Hepatic stellate cell (primary cell): ENCODE measurements at regions not wholly inside any gene's neighbourhood (a gene's known extent, or its start where the extent isn't known, plus 50 kb on each side); places are given as distances from the start of the nearest gene placed in this dataset.
"Not testable (repeated sequence)": the region's sequence is repeated elsewhere in the genome, so short reads cannot be mapped to it uniquely, and the experiment has no call there.

Experiments
- DNase-seq: peaks from one replicate; pipeline ENCODE4 v3.0.0; 2011; ENCODE audit warnings: low spot score

DNA sequence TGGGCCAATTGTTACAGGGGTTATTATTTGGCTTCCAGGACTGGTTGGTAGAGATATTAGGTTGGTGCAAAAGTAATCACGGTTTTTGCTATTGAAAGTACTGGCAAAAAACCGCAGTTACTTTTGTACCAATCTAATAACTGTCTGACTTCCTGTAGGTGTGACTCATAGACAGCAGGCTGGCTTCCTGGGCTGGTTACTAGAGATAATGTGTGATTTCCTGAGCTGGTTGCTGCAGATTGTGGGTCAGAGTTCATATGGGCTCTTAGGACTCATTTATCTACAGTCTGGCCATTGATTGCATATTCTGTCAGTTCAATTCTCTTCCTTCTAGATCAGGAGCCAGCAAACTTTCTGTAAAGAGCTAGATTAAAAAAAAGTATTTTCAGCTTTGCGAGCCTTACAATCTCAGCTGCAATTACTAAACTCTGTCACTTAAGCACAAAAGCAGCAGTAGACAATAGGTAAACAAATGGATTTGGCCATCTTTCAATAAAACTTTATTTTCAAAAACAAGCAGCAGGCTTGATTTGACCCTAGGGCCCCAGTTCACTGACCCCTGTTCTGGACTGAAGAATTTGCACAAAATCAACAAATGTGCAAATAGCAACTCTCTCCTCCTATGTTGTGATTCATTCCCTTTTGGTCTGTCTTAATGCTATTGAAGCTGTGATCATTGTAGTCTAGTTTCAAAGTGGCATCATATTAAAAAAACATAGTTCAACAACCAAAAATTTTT is 50.8 kb upstream of the BOD1L1 start:
- no peak for DNase-seq

DNA sequence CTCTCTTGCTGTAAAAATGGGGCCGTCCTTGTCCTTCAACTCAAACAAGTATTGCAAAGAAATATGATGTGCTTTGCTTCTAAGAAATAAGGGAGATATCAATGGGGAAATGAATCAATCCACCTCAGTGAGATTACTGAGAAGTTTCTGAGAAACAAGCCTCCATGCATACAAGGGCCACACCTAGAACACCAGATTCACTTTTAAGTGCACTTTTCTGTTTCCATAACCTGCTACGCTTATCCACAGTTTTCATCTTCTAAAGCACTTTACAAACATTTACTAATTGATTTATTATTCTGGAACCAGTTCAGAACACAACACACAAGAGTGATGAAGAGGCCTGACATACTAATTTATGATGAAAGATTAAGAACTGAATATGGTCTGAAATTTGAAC is 54.0 kb upstream of the BOD1L1 start:
- no peak for DNase-seq

DNA sequence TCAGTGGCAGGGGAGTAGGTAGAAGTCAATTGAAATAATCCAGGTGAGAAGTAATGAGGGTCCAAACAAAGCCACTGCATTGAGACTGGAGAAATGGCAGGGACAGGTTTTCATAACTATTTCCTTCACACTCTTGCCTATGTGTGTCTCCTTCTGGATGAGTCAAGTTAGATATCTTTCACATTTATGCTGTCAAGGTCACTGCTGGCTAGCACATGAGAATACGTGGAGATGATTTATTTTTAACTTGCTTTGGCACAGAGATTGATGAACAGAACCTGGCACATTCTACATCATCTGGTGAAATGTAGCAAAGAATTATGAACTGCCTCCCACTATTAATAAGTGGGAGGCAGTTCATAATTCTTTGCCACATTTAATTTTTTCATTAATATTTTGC is 66.7 kb upstream of the BOD1L1 start:
- no peak for DNase-seq

DNA sequence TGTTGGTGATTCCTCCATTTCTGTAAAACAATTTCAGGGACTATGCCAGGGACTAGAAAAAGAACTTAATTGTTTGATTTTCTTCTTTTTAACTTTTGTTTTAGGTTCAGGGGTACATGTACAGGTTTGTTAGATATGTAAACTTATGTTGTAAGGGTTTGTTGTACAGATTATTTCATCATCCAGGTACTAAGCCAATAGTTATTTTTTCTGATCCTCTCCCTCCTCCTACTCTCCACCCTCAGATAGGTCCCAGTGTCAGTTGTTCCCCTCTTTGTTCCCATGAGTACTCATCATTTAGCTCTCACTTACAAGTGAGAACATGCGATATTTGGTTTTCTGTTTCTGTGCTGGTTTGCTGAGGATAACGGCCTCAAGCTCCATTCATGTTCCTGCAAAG is 70.8 kb upstream of the BOD1L1 start:
- DNase-seq: no peak

DNA sequence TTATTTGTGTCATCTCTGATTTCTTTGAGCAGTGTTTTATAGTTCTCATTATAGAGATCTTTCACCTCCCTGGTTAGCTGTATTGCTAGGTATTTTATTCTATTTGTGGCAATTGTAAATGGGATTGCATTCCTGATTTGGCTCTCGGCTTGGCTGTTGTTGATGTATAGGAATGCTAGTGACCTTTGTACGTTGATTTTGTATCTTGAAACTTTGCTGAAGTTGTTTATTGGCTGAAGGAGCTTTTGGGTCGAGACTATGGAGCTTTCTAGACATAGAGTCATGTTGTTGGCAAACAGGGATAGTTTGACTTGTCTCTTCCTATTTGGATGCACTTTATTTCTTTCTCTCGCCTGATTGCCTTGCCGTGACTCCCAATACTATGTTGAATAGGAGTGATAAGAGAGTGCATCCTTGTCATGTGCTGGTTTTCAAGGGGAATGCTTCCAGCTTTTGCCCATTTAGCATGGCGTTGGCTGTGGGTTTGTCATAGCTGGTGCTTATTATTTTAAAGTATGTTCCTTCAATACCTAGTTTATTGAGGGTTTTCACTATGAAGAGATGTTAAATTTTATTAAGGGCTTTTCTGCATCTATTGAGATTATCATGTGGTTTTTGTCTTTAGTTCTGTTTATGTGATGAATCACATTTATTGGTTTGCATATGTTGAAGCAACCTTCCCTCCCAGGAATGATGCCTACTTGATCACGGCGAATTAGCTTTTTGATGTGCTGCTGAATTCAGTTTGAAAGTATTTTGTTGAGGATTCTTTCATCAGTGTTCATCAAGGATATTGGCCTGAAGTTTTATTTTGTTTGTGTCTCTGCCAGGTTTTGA is 72.7 kb upstream of the BOD1L1 start:
- DNase-seq: no peak

DNA sequence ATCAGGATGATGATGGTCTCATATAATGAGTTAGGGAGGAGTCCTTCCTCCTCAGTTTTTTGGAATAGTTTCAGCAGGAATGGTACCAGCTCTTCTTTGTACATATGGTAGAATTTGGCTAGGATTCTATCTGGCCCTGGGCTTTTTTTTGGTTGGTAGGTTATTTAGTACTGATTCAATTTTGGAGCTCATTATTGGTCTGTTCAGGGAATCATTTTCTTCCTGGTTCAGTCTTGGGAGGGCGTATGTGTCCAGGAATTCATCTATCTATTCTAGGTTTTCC is 73.3 kb upstream of the BOD1L1 start:
- not testable (repeated sequence) for DNase-seq

DNA sequence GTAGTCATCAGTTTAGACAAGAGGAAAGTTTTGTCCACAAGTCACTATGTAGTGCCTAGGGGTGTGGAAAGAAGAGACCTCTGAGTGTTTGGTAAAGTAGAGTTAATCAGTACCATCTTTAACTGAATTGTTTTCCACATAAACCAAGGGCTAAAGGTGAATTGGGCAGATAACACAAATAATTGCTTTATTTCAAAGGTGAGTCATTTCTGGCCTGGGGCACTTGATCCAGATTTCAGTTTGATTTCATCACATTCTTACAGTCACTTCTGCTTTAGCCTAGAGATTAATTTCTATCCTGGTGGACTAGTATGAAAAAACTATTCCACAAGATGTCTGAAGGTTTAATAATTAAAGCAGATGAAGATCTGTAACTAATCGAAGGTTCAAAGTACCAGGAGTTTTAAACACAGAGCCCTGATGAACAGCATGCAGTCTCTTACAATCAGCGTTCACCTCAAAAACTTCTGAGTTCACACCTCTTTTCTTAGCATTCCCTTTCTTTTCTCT is 74.5 kb upstream of the BOD1L1 start:
- DNase-seq: no peak

DNA sequence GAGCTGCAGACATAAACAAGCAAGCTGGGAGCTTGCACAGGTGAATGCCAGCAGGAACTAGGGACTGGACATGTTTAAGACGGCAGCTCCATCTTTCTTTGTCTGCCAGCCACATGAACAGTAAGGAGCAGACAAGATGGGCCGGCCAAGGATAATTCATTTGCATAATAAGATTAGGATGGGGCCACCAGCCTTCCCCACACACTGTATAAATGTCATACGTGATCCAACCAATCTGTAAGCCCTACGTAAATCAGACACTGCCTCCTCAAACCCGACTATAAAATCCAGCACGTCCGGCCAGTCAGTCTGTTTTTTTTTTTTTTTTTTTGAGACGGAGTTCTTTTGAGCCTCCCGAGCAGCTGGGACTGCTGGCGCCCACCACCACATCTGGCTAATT is 75.6 kb upstream of the BOD1L1 start:
- DNase-seq: no peak

DNA sequence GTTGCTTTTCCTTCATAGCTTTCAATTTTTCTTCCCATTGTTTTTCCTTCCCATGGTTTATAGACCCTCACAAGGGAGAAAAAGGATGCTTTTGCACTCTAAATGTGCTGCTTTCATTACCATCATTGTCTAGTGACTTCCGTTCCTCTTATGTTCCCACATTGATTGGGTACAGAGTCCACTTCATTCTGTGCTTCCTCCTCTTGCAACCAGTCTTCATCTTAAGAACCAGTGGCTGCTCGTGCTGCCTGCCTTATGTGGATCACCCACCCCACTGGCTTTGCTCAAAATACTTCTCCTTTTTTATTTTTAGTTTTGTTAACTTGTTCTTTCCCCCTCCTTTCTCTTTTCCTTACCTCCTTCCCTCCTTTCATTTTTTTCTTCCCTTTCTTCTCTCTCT is 76.5 kb upstream of the BOD1L1 start:
- no peak for DNase-seq

DNA sequence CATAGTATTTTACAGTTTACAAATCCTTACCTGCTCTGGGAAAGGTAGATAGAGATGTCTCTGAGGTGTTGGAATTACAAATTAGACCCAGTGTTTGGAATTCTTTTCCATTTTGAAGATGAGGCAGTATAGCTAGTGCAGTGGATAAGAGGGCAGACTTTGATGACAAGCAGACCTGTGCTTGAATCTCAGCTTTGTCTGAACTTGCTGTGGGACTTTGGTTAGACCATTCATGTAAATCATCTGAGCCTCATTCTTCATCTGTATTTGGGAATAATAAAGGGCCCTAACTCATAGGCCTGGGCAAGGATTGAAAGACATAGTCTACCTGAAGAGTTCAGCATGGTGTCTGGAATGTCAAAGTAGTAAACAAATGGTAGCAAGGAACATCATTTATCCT is 77.2 kb upstream of the BOD1L1 start:
- DNase-seq: no peak

DNA sequence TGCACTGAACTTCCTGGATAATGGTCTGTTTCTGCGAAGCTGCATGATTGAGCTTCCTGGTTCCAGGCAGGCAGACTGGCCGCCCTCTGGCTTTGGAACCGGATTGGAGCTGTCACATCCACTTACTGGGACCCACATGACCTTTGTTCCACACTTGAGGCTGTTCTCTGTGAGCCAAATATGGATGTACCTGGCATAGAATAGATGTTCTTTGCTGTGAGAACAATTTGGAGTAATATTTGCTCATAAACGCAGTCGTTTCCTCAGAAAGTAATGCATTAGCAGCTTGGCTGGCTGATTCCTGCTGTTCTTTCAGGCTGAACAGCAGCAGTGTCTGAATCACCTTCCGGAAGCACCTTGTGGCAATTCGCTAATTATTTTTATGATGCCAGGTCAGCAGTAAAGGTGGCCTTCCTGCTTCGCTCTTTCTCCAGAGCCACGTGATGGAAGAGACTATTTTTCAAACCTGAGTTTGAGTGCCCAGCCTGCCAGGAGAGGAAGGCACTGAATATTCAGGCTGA is 78.1 kb upstream of the BOD1L1 start:
- no peak for DNase-seq

DNA sequence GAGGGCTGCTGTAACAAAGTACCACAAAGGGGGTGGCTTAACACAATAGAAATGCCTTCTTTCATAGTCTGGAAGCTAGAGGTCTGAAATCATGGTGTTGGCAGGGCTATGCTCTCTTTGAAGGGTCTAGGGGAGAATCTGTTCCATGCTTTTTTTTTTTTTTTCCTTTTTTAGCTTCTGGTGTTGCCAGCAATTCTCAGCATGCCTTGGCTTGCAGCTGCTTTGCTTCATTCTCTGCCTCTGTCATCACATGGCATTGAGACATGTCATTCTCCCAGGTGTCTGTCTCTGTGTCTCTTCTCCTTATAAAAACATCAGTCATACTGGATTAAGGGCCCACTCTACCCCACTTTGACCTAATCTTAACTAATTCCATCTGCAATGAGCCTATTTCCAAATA is 78.6 kb upstream of the BOD1L1 start:
- no peak for DNase-seq

DNA sequence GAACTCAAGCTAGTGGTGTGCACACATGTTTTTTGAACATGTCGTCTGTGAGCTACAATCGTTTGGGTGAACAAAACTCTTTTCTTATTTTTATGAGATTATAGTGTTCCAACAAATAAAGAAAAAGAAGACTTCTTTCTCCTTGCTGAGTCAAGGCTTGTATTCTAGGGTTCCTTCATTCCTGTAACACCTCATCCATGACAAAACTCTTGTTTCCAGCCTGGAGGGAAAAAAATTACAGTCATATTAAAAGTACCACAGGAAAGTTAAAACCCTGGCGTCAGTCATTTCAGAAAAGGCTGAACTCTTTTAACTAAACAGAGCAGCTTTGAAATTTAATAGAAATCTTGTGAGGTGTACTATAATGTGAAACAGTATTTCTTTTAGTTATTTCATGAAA is 79.2 kb upstream of the BOD1L1 start:
- no peak for DNase-seq

DNA sequence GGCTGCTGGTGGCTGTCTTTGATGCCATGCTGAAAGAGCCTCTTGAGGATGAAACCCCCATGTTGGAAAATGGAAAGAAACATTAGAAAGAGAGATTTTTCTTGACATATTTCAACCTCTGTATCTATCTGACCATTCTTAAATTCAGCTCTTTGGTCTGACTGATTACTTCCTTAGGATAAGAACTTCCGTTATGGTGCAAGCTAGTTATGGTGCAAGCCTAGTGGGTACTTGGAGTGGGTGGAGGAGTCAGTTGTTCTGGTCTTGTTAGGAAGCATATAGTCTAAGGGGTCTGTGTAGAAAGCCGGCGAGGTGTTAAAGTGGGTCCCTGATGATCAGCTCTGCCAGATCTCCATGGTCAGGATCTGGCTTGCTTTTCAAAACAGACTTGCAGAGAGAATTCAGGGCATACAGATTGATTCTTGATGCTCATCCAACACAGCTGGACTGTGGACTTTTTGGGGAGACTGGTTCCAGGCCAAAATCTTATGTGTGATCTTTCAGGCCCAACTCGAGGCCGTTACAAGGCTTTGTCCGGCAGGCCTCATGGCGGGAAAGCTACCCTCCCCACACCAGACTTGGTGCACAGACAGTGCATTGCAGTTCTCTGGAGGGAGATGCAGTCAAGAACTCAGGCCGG is 82.8 kb upstream of the BOD1L1 start:
- DNase-seq: no peak

DNA sequence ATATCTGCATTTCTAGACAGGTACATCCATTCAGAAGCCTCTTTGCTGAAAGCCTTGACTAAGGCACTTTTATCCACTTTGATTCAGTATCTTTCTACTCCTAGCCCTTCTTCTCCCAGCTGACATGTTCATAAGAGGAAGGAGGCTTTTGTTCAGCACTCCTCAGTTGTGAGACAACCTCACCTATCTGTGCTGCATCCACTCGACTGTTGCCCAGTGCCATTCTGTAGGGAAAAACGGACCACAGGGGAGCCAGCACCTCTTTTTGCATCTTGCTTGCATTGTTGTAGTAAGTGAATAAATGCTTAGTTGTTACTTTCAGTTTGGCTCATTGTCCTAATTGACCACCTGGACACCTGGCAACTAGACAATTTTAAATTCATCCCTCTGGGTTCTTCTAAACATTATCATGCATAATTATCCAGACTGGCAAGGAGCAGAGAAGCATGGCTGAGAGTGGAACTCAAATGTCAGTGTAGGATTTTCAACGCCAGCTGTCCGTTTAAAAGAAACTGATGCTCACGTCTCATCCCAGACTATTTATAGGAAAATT is 83.8 kb upstream of the BOD1L1 start:
- no peak for DNase-seq

DNA sequence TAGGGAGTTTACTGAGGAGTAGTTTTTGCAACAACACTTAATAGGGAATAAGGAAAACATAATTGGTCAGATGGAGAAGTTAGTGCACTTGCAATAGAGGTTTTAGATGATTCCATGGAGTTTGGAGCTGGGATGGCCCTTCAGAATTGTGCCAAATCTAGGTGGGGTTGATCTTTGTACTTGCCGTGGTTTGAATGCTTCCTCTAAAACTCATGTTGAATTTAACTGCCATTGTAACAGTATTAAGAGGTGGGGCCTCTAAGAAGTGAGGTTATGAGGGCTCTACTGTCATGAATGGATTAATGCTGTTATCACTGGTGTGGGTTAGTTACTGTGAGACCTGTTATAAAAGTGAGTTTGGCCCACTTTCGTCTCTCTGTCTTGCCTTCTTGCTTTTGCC is 94.4 kb upstream of the BOD1L1 start:
- no peak for DNase-seq

DNA sequence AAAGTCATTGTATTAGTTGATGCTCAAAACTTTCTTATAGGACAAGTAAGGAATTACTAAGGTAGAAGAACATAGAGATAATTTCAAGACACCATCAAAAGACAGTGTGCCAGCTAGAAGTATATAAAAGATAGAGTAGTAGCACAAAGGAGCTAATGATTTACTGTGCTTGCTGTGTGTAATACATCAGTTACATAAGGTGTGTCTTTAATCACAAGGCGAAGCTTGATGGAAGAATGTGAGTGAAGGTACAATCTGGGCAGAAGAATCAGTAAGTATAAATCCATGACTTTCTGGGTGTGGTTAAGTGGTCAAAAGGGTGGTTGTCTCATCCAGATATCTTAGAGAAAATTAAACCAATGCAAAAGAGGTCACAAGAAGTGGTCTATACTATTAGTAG is 95.1 kb upstream of the BOD1L1 start:
- no peak for DNase-seq

DNA sequence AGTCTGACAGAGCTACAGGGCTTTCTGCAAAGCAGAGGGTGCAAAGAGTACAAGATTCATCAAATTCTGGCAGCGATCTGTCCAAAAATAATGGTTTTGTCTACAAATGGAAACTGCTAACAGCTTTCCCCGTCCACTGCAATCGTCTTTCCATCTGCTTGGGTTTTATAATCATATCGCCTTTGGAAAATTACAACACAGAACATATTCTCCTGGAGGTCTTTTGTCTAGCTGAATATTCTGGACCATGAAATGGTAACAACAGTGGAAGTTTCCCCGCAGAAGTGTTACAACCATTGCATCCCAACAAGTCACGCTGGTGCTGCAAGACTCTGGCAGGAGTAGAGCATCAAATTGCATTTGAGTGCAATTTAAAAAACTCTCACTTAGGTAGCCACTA is 101.2 kb upstream of the BOD1L1 start:
- no peak for DNase-seq

DNA sequence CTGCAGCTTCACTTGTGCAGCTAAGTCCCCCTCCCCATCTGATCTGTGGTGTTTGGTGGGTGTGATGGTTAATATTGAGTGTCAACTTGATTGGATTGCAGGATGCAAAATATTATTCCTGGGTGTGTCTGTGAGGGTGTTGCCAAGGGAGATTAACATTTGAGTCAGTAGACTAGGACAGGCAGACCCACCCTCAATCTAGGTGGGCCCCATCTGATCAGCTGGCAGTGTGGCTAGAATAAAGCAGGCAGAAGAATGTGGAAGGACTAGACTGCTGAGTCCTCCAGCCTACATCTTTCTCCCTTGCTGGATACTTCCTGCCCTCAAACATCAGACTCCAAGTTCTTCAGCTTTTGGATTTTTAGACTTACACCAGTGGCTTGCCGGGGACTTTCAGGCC is 103.5 kb upstream of the BOD1L1 start:
- DNase-seq: no peak

DNA sequence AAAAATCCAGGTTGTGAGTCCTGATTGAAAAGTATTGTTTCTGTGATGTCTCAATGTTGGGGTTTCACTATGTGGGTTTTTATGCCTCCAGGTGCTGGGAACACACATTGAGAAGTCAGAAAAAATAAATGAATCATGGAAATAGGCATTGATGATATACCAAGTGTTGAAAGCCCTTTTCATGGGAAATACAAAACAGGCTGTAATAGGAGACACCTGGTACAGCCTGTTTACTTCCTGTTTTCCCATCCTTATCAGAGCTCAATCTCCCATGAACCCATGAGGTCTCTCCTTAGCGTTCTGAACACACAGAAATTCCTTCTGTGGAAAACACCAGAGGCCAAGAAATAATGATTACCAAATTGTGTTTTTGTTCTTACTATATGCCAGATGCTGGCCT is 106.3 kb upstream of the BOD1L1 start:
- DNase-seq: no peak

DNA sequence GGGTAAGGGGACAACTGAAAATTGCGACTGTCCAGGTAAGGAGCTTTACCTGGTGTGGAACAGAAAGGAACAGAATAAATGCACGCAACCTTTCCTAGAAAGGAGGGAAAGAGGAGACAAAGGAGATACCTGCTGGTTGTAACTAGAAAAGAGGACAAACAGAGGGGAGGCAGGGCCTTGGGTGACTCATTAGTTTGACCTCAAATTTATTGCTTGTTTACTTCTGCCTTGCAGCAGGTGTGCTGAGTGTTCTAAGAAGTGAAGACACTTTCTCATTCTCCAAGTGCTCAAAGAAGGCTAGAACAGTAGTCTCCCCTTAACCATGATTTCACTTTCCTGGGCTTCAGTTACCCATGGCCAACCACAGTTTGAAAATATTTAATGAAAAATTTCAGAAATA is 123.1 kb upstream of the BOD1L1 start:
- no peak for DNase-seq

DNA sequence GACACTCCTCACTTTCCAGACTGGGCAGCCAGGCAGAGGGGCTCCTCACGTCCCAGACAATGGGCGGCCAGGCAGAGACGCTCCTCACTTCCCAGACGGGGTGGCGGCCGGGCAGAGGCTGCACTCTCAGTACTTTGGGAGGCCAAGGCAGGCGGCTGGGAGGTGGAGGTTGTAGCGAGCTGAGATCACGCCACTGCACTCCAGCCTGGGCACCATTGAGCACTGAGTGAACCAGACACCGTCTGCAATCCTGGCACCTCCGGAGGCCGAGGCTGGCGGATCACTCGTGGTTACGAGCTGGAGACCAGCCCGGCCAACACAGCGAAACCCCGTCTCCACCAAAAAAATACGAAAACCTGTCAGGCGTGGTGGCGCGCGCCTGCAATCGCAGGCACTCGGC is 134.1 kb upstream of the BOD1L1 start:
- not testable (repeated sequence) for DNase-seq

DNA sequence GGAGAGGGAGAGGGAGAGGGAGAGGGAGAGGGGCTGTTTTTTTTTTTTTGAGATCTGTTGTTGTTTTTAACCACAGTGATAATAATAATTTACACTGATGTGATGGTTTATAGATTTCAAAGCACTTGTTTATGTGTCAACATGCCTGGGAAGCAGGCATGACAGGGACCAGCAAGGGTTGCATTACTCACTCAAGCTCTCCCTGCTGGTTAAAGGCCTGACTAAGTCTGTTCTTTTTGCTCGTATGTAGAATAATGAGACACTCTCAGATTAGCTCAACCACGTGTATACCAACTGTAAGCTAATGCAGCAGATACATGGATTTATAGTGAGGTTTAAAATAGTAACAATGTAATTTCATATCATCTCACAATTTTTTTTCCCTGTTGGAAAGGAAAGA is 134.6 kb upstream of the BOD1L1 start:
- DNase-seq: no peak
